ENCODE measurements at regions not wholly inside any gene's neighbourhood (a gene's known extent, or its start where the extent isn't known, plus 50 kb on each side); places are given as distances from the start of the nearest gene placed in this dataset.

DNA sequence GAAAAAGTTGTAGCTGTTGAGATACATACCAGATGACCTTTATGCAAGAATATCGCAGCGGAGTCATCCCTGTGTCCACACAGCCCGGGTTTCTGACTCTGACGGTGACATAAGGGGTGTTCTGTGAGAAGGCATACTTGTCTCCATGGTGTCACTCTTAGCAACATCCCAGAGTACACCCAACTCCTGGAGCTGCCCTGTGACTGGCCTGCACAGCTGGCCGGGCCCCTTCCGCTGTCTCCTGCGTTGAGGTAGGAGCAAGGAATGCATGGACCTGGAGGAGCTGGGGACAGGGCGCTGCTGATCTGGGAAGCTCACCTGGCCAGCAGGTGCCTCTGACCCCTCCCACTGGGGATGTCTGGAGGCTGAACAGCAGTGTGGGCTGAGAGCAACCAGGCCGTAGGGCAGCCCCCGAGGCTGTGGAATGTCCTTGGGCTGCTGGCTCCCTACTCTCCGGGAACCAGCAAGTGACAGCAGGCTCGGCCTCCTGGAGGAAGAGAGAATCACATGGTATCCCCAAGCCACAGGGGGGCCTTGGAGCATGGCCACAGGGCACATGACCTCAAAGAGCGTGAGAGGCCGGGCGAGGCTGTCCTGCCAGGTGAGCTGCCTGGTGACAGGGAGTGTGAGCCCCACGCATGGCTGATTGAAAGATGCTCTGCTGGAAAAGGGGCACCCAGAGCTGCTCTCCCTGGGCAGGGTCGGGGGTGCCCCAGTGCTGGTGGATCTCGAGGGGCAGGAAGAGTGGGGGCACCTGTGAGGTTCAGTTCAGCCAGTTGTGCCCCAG, 113.4 kb downstream of the MRPL36 start:
- in situ Hi-C loops (cut with MboI; ENCODE audit: low pct_unique_long_range_greater_than_20kb, low sequenced_read_pairs, unreplicated experiment): no loop called here
- TF ChIP-seq CTCF (IDR thresholded peaks at IDR 0.05; ENCODE audit: extremely low read depth, insufficient read depth, missing control alignments): no peak
- DNase-seq (ENCODE audit: low spot score): no peak

DNA sequence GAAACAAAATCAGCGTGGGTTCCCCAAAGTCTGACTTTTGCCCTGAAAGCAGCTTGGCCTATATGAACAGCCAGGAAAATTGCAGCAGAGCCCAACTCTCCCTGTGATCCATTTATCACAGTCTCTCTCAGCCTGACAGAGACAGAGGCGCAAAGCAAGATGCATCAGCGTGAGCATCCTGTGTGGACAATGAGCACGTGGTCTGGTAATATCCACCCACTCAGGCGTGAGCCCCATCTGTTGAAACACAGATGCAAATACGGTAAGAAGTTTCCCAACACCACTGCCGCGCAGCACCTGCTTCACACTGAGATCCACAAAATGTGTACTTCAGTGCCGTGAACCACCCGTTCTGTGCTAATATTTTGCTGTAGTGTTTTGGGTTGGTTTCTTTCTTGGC, 114.6 kb downstream of the MRPL36 start:
- TF ChIP-seq CTCF (IDR thresholded peaks at IDR 0.05; ENCODE audit: extremely low read depth, insufficient read depth, missing control alignments): no peak
- in situ Hi-C loops (cut with MboI; ENCODE audit: low pct_unique_long_range_greater_than_20kb, low sequenced_read_pairs, unreplicated experiment): no loop called here
- DNase-seq (ENCODE audit: low spot score): no peak

GRCh38 chr5:1681955-1682354, 117.7 kb downstream of the MRPL36 start:
- DNase-seq (ENCODE audit: low spot score): no peak
- TF ChIP-seq CTCF (IDR thresholded peaks at IDR 0.05; ENCODE audit: extremely low read depth, insufficient read depth, missing control alignments): no peak
- in situ Hi-C loops (cut with MboI; ENCODE audit: low pct_unique_long_range_greater_than_20kb, low sequenced_read_pairs, unreplicated experiment): no loop called here

- in situ Hi-C loops (cut with MboI; ENCODE audit: low pct_unique_long_range_greater_than_20kb, low sequenced_read_pairs, unreplicated experiment): no loop called here
- peak; percentile 14 for DNase-seq (ENCODE audit: low spot score)
- TF ChIP-seq CTCF (IDR thresholded peaks at IDR 0.05; ENCODE audit: extremely low read depth, insufficient read depth, missing control alignments): no peak
These were observed 126.5 kb downstream of the MRPL36 start for GRCh38 chr5:1673042-1673677.

GRCh38 chr5:1672396-1672795, 127.2 kb downstream of the MRPL36 start:
- TF ChIP-seq CTCF (IDR thresholded peaks at IDR 0.05; ENCODE audit: extremely low read depth, insufficient read depth, missing control alignments): no peak
- DNase-seq (ENCODE audit: low spot score): peak; percentile 26
- in situ Hi-C loops (cut with MboI; ENCODE audit: low pct_unique_long_range_greater_than_20kb, low sequenced_read_pairs, unreplicated experiment): no loop called here

DNA sequence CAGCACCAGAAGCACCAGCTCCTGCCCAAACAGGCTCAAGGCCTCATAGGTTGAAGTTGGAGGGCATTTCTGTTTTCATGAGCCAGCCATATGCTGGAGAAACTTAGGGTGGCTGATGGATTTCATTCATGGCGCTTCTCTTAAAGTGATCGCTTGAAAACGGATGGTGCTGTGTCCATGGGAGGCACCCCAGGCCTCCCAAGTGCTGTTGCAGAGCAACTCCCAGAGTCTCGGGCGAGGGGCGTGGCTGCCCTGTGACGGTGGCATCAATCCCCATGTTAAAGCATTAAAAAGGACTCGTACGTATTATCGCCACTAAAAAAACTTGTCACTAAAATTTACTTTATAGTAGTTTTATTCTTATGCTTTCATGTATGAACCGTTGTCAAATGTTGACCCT, 128.3 kb downstream of the MRPL36 start:
- TF ChIP-seq CTCF (IDR thresholded peaks at IDR 0.05; ENCODE audit: extremely low read depth, insufficient read depth, missing control alignments): no peak
- in situ Hi-C loops (cut with MboI; ENCODE audit: low pct_unique_long_range_greater_than_20kb, low sequenced_read_pairs, unreplicated experiment): no loop called here
- DNase-seq (ENCODE audit: low spot score): no peak
